ENCODE measurements at regions not wholly inside any gene's neighbourhood (a gene's known extent, or its start where the extent isn't known, plus 50 kb on each side); places are given as distances from the start of the nearest gene placed in this dataset.
"Not testable (repeated sequence)": the region's sequence is repeated elsewhere in the genome, so short reads cannot be mapped to it uniquely, and the experiment has no call there.

DNA sequence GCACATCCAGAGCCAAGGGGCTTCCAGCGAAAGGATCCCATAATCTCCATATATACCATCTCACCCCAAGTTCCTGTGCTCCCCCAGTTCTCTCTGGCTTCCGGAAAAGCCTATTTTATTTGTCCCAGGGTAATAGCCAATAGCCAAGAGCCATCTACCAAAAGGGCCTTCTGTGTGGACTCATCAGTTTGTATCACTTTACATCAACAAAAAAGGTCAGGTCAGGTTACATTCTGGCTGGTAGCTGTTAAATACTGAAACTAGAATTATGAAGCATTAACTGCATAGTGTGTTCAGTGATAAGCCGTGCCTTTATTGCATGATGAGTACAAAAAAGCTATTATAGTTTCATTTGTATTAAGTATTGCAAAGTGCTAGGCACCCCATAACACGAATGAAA is 223.7 kb downstream of the IRS1 start:
- no peak for DNase-seq

DNA sequence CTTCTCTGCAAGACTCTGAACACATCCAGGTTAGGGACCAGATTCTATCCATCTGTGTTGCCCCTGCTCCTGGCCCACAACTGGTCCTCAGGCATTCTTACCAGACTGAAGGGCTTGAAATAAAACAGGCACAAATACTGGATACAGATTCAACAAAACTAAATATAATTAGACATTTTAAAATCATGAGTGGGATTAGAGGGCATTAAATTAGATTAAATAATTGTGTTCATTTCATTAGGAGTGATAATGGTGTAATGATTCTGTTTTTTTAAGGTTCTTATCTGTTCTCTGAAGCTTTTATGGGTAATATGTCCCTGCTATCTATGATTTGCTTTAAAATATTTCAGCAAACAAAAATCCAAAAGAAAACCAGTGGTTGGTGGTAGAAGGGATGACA is 226.5 kb downstream of the IRS1 start:
- no peak for DNase-seq

DNA sequence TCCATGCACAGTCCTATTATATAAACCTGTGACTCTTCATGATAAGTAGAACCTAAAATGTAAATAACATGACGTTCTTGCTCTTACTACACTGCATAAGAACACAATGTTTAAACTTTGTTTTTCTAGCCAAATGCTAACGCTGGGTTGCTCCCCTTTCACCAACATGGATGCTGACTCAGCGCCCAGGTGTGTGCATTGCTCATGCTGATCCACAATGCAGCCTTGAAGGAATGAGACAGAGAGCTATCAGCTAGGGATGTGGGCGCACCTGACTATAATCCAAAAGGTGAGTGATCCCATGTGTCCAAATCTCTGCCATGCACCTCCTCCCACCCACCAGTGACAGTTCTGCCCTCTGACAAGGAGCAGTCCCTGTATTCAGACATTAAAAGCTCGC is 235.0 kb downstream of the IRS1 start:
- no peak for DNase-seq

GRCh38 chr2:226561962-226562361 is 237.7 kb downstream of the IRS1 start:
- no peak for DNase-seq

- no peak for DNase-seq
Measured at GRCh38 chr2:226560325-226560724, 239.3 kb downstream of the IRS1 start.

GRCh38 chr2:226559536-226559935 is 240.1 kb downstream of the IRS1 start:
- no peak for DNase-seq

GRCh38 chr2:226558418-226558817 is 241.2 kb downstream of the IRS1 start:
- no peak for DNase-seq

GRCh38 chr2:226556050-226556449 is 243.6 kb downstream of the IRS1 start:
- DNase-seq, result no peak

DNA sequence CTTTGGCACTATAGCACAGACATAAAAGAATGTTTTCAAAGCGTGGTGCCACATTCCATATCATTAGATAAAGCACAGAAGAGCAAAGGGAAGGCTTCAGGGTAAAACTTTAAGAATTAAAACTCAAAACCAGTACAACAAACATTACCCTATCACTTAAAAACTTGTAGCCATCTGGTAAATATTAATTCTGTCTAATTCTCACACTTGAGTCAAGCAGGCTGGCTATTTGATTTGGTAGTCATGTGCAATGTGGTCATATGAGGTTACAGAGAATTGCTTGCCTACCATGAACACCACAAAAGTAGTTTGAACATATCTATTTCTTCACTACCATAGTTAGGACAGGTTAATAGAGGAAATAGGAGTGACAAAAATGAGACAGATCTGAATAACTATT is 244.9 kb downstream of the IRS1 start:
- no peak for DNase-seq

DNA sequence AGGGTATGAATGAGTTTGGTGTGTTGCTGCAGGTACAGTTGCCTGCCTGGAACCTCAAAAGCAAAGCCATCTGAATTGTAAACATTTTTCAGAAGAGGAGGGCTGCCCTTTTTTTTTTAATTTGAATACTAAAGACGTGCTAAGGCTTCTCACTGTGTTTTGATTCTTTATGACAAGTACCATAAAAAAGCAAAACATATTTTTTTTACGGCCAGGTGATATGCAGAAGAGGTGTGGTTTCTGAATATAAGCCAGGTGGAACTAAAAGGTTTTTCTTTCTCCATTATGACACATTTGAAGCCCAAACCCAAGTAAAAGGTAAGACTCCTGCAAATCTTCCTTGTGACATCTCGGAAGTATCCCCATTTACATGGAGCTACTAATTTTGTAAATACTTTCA is 246.3 kb downstream of the IRS1 start:
- no peak for DNase-seq

- DNase-seq, result no peak
Measured at GRCh38 chr2:226552571-226553285, 246.9 kb downstream of the IRS1 start.

GRCh38 chr2:226551522-226552250 is 247.9 kb downstream of the IRS1 start:
- no peak for DNase-seq

GRCh38 chr2:226550801-226551200 is 248.8 kb downstream of the IRS1 start:
- DNase-seq, result no peak

- DNase-seq, result no peak
Measured at GRCh38 chr2:226548732-226549131, 250.9 kb downstream of the IRS1 start.

GRCh38 chr2:226544596-226545210 is 254.9 kb downstream of the IRS1 start:
- DNase-seq, result no peak

DNA sequence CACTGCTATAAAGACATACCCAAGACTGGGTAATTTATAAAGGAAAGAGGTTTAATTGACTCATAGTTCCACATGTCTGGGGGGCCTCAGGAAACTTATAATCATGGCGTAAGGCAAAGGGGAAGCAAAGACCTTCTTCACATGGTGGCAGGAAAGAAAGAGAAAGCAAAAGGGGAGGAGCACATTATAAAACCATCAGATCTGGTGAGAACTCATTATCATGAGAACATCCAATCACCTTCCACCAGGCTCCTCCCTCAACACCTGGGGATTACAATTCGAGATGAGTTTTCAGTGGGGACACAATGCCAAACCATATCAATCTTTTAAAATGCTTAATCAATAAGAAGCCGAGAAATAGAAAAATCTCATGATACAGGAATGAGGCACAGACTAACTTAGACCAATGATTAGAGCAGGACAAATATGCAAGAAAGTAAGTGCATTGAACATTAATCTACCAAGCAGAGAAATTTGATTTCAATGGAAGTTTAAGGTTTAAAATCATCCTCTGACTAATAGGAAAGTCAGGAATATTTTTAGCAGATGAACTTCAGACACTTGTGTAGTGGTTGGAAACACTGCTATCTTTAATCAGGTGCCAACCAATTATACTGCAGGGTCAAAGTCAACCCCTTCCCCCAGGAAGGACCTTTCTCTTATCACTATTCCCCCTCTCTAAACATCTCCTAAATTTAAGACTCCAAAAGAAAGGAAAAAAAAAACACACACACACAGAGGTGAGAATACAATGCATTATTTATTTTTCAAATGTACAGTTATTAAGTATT is 259.2 kb downstream of the IRS1 start:
- DNase-seq, result no peak

DNA sequence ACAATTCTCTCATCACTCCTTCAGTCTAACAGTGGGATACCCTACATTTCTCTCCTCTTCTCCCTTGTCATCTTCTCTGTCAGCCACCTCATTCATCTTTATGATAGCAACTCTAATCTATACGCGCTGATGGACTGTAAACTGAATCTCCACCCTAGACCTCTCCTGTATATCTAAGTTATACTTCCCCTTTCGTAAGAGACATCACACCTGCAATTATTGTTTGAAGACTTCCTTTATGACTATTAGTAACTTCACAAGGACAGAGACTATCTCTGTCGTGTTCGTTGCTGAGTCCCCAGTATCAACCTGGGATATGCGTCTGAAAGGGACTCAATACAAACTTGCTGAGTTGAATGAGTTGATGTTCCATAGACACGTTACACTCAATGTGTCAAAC is 263.2 kb downstream of the IRS1 start:
- no peak for DNase-seq

DNA sequence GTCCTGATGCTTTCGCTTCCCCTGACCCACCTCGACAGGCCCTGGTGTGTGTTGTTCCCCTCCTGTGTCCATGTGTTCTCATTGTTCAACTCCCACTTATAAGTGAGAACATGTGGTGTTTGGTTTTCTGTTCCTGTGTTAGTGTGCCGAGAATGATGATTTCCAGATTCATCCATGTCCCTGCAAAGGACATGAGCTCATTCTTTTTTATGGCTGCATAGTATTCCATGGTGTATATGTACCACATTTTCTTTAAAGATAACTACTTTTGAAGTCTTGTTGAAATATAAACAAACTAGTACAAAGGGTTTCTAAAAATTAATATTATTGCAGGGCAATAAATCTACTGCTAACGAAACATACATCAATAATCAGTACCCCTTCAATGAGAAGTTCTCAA is 266.6 kb downstream of the IRS1 start:
- not testable (repeated sequence) for DNase-seq

- DNase-seq, result no peak
Measured at GRCh38 chr2:226531061-226531810, 268.4 kb downstream of the IRS1 start.

GRCh38 chr2:226529556-226529955 is 270.1 kb downstream of the IRS1 start:
- DNase-seq, result no peak

- no peak for DNase-seq
Measured at GRCh38 chr2:226526716-226527115, 272.9 kb downstream of the IRS1 start.

- DNase-seq, result no peak
Measured at GRCh38 chr2:226524381-226524843, 275.2 kb downstream of the IRS1 start.

GRCh38 chr2:226520723-226521122 is 278.9 kb downstream of the IRS1 start:
- no peak for DNase-seq

All from activated CD4-positive, alpha-beta T cell treated with anti-CD3 and anti-CD28 coated beads, Interleukin-2, amount 50 U/mL, for 4 hours (primary cell).